Activated naive CD4-positive, alpha-beta T cell treated with anti-CD3 and anti-CD28 coated beads, Interleukin-2, amount 50 U/mL, for 24 hours (primary cell): ENCODE measurements at regions not wholly inside any gene's neighbourhood (a gene's known extent, or its start where the extent isn't known, plus 50 kb on each side); places are given as distances from the start of the nearest gene placed in this dataset.

Experiments
- H3K27ac Mint-ChIP-seq: one replicate; pipeline ENCODE4 v1.8.0; 2021; ENCODE audit warnings: mild to moderate bottlenecking, mixed read lengths
- H3K27me3 Mint-ChIP-seq: one replicate; pipeline ENCODE4 v1.8.0; 2021; ENCODE audit warnings: mixed read lengths
- H3K36me3 Mint-ChIP-seq: one replicate; pipeline ENCODE4 v1.8.0; 2021; ENCODE audit warnings: mixed read lengths
- H3K4me1 Mint-ChIP-seq: one replicate; pipeline ENCODE4 v1.8.0; 2021; ENCODE audit warnings: mixed read lengths
- H3K4me3 Mint-ChIP-seq: one replicate; pipeline ENCODE4 v1.8.0; 2021; ENCODE audit warnings: mild to moderate bottlenecking, mixed read lengths
- H3K9me3 Mint-ChIP-seq: one replicate; pipeline ENCODE4 v1.8.0; 2021; ENCODE audit warnings: mixed read lengths

DNA sequence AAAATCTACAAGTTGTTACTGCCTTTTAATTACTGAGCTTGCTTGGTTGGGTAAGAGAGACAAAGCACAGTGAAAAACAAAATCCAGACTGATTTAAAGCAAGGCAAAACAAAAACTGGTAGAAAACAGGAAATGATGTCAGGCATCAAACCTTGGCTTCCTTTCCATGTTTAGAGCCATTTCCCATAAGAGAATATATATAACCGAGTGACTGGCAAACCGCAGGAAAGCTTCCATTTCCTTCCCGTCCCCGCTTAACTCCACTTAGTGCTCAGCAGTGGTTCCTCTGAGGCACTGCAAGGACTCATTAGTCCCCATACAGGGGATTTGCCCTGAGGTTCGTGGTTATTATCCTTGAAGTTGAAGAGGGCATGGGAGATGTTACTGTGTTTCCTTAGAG is 446.3 kb downstream of the LPIN1 start:
- Mint-ChIP-seq H3K4me3 (peak overlapping the region; percentile 38), H3K4me1 (peaks cover 31% of the 10 kb centered on the region), H3K36me3 (no peaks in the 10 kb centered on the region), H3K27me3 (no peaks in the 10 kb centered on the region), H3K27ac (peak overlapping the region; percentile 20), H3K9me3 (peaks cover 13% of the 10 kb centered on the region)

- Mint-ChIP-seq H3K9me3 (peaks cover 13% of the 10 kb centered on the region), H3K4me3 (no peak overlapping the region), H3K4me1 (peaks cover 26% of the 10 kb centered on the region), H3K36me3 (peaks cover 4% of the 10 kb centered on the region), H3K27me3 (no peaks in the 10 kb centered on the region), H3K27ac (no peak overlapping the region)
Measured at GRCh38 chr2:12194968-12195367, 448.5 kb downstream of the LPIN1 start.

GRCh38 chr2:12196495-12196894 is 450.1 kb downstream of the LPIN1 start:
- Mint-ChIP-seq H3K36me3 (peaks cover 4% of the 10 kb centered on the region), H3K27ac (no peak overlapping the region), H3K9me3 (peaks cover 13% of the 10 kb centered on the region)

GRCh38 chr2:12197133-12197532 is 450.7 kb downstream of the LPIN1 start:
- peaks cover 4% of the 10 kb centered on the region for H3K36me3 Mint-ChIP-seq
- no peak overlapping the region for H3K4me3 Mint-ChIP-seq
- H3K9me3 Mint-ChIP-seq, result peaks cover 13% of the 10 kb centered on the region
- no peaks in the 10 kb centered on the region for H3K27me3 Mint-ChIP-seq
- H3K4me1 Mint-ChIP-seq, result peaks cover 26% of the 10 kb centered on the region
- no peak overlapping the region for H3K27ac Mint-ChIP-seq

More at GRCh38 chr2:12196495-12196894, 450.1 kb downstream of the LPIN1 start:
- Mint-ChIP-seq H3K4me1 (peaks cover 26% of the 10 kb centered on the region), H3K4me3 (no peak overlapping the region), H3K27me3 (no peaks in the 10 kb centered on the region)

GRCh38 chr2:12199491-12200211 is 453.2 kb downstream of the LPIN1 start:
- Mint-ChIP-seq H3K27ac (no peak overlapping the region), H3K36me3 (peaks cover 4% of the 10 kb centered on the region), H3K27me3 (no peaks in the 10 kb centered on the region), H3K9me3 (peaks cover 13% of the 10 kb centered on the region), H3K4me1 (peaks cover 11% of the 10 kb centered on the region), H3K4me3 (no peak overlapping the region)

DNA sequence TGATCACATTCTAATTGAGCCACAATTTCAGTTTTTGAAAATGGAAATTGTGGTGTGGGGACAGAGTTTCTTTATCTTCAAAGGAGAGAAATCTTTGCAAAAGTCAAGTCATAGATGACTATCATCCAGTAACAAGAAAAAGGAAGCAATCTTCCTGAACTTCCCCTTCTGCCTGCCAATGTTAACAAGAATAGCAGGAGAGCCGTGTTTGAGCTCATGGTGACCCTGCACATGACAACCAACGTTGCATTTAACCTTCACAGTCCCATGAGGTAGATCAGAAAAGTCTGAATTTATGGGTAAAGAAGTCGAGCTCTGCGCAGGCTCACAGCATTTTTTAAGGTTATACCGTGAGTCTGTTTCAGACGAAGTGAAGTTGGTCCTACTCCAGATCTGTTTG is 454.9 kb downstream of the LPIN1 start:
- peaks cover 10% of the 10 kb centered on the region for H3K9me3 Mint-ChIP-seq
- no peaks in the 10 kb centered on the region for H3K27me3 Mint-ChIP-seq
- H3K4me3 Mint-ChIP-seq, result no peak overlapping the region
- peaks cover 8% of the 10 kb centered on the region for H3K4me1 Mint-ChIP-seq
- no peak overlapping the region for H3K27ac Mint-ChIP-seq
- peaks cover 4% of the 10 kb centered on the region for H3K36me3 Mint-ChIP-seq

GRCh38 chr2:12202313-12203075 is 456.1 kb downstream of the LPIN1 start:
- no peaks in the 10 kb centered on the region for H3K27me3 Mint-ChIP-seq
- H3K36me3 Mint-ChIP-seq, result peaks cover 4% of the 10 kb centered on the region
- H3K9me3 Mint-ChIP-seq, result no peaks in the 10 kb centered on the region
- no peak overlapping the region for H3K27ac Mint-ChIP-seq
- no peak overlapping the region for H3K4me3 Mint-ChIP-seq
- H3K4me1 Mint-ChIP-seq, result no peaks in the 10 kb centered on the region

- Mint-ChIP-seq H3K4me1 (no peaks in the 10 kb centered on the region), H3K4me3 (no peak overlapping the region), H3K27ac (no peak overlapping the region), H3K27me3 (no peaks in the 10 kb centered on the region), H3K36me3 (no peaks in the 10 kb centered on the region), H3K9me3 (no peaks in the 10 kb centered on the region)
Measured at GRCh38 chr2:12203528-12203927, 457.1 kb downstream of the LPIN1 start.

DNA sequence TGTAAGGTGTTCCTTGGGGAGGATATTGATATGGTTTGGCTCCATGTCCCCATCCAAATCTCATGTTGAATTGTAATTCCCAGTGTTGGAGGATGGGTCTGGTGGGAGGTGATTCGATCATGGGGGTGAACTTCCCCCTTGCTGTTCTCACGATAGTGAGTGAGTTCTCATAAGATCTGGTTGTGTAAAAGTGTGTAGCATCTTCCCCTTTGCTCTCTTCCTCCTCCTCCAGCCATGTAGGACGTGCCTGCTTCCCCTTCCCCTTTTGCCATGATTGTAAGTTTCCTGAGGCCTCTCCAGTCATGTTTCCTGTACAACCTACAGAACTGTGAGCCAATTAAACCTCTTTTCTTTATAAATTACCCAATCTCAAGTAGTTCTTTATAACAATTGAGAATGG is 458.7 kb downstream of the LPIN1 start:
- Mint-ChIP-seq H3K36me3 (no peaks in the 10 kb centered on the region), H3K27me3 (no peaks in the 10 kb centered on the region), H3K27ac (no peak overlapping the region)

GRCh38 chr2:12207491-12207890 is 461.1 kb downstream of the LPIN1 start:
- no peaks in the 10 kb centered on the region for H3K9me3 Mint-ChIP-seq
- H3K27me3 Mint-ChIP-seq, result no peaks in the 10 kb centered on the region
- no peaks in the 10 kb centered on the region for H3K4me1 Mint-ChIP-seq
- H3K27ac Mint-ChIP-seq, result no peak overlapping the region
- no peaks in the 10 kb centered on the region for H3K36me3 Mint-ChIP-seq
- H3K4me3 Mint-ChIP-seq, result no peak overlapping the region

More for the DNA sequence above, 458.7 kb downstream of the LPIN1 start:
- H3K4me3 Mint-ChIP-seq, result no peak overlapping the region
- no peaks in the 10 kb centered on the region for H3K4me1 Mint-ChIP-seq
- no peaks in the 10 kb centered on the region for H3K9me3 Mint-ChIP-seq

DNA sequence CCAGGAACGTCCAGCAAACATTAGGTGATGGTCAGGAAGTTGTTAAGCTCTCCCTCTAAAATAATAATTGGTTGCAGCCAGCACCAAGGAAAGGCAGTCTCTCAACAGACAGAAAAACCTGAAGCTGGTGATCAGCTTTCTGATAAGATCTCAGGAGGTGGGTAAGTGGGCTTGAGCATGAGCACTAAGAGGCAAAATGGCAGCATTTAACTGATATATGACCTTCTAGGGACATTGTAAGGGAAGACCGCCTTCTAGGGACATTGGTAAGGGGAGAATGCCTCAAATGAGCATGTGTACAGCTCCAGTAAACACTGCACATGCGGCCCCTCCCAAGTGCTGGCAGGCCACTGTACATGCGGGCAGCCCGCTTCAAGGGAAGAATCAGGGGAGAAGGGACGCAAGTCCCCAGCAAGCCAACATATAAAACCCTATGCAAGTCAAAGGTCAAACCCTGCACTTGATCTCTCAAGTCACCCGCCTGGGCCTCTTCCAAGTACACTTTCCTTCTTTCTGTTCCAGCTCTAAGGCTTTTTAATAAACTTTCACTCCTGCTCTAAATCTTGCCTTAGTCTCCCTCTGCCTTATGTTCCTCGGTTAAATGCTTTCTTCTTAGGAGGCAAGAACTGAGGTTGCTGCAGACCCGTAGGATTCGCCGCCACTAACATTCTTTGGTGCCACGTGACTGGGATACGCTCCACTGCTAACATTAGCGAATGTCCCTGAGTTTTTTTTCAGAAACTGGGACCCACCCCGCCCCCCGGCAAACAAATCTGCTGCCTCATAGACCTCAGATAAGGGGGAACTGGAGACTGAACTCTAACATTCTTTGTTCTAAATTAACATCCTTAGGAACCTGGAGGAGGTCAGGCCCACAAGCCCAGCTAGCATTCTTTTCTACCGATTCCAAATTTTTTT is 463.8 kb downstream of the LPIN1 start:
- Mint-ChIP-seq H3K4me3 (no peak overlapping the region), H3K27me3 (no peaks in the 10 kb centered on the region), H3K9me3 (no peaks in the 10 kb centered on the region), H3K4me1 (no peaks in the 10 kb centered on the region), H3K36me3 (no peaks in the 10 kb centered on the region), H3K27ac (no peak overlapping the region)

DNA sequence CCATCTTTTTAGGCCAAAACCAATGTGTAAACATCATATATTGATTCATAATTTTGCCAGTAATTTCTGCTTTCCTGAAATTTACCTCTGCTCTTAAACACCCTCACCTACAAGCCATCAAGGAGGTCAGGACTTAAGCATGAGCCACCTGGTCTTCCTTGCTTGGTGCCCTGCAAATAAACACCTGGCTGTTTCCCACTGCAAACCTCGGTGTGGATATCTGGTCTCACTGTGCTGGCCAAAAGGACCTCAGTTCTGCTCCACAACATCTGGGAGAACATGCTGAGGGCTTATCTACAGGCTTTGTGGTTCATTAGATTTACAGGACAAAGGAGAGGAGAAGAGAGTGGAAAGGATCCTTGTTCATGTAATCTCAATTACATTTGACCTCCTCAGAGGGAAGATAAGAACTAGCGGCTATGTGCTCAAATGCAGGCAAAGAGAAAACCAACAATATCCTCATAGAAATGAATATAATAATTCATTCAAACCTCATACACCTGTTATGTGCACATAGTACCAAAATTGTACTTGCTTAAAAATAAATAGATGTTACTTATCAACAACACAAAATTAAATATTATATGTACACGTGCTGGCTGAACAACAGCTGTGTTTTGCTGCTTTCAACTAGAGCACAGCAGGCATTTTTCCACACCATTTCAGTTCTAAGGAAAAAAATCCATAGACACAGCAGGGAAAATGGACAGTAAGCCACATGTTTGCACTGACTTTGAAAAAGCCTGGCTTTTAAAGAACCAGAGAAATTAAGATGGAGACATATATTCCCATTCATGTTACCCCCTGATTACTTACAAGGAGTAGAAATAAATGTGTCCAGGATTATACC is 465.1 kb downstream of the LPIN1 start:
- Mint-ChIP-seq H3K27me3 (no peaks in the 10 kb centered on the region), H3K27ac (no peak overlapping the region), H3K4me1 (no peaks in the 10 kb centered on the region), H3K4me3 (no peak overlapping the region), H3K9me3 (no peaks in the 10 kb centered on the region), H3K36me3 (no peaks in the 10 kb centered on the region)

DNA sequence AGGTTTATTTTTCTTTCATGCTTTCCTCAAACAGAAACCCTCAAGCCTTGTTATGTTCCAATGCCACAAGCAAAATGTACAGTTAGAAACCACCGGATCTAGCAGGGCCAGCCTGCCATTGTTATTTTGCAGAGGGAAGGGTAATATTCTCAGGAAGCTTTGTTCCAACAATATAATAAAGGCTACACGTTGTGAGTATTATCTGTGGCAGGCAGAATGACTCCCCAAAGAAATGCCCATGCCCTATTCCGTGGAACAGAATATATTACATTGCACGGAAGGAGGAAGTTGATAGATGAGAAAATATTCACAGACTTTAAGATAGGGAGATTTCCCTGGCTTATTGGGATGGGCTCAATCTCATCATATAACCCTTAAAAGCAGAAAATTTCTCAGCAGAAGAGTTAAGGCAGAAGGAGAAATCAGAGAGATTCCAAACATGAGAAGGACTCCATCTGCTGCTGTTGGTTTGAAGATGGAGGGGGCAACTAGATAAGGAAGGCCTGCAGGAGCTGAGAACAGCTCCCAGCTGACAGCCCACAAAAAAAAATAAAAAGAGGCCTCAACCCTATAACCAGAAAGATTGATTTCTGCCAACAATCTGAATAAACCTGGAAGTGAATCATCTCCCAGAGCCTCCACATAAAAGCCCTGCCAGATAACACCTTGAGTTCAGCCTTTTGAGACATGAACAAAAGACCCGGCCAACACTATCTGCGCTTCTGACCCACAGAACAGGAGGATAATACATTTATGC is 466.6 kb downstream of the LPIN1 start:
- H3K4me1 Mint-ChIP-seq, result no peaks in the 10 kb centered on the region
- no peaks in the 10 kb centered on the region for H3K27me3 Mint-ChIP-seq
- no peaks in the 10 kb centered on the region for H3K9me3 Mint-ChIP-seq
- H3K27ac Mint-ChIP-seq, result peak overlapping the region; percentile 39
- no peaks in the 10 kb centered on the region for H3K36me3 Mint-ChIP-seq
- H3K4me3 Mint-ChIP-seq, result no peak overlapping the region

GRCh38 chr2:12217175-12217574 is 470.7 kb downstream of the LPIN1 start:
- H3K36me3 Mint-ChIP-seq, result no peaks in the 10 kb centered on the region
- no peak overlapping the region for H3K27ac Mint-ChIP-seq
- H3K27me3 Mint-ChIP-seq, result no peaks in the 10 kb centered on the region
- H3K4me1 Mint-ChIP-seq, result peaks cover 3% of the 10 kb centered on the region
- H3K9me3 Mint-ChIP-seq, result no peaks in the 10 kb centered on the region
- H3K4me3 Mint-ChIP-seq, result no peak overlapping the region
